ENCODE measurements at regions not wholly inside any gene's neighbourhood (a gene's known extent, or its start where the extent isn't known, plus 50 kb on each side); places are given as distances from the start of the nearest gene placed in this dataset.
"Not testable (repeated sequence)": the region's sequence is repeated elsewhere in the genome, so short reads cannot be mapped to it uniquely, and the experiment has no call there.

DNA sequence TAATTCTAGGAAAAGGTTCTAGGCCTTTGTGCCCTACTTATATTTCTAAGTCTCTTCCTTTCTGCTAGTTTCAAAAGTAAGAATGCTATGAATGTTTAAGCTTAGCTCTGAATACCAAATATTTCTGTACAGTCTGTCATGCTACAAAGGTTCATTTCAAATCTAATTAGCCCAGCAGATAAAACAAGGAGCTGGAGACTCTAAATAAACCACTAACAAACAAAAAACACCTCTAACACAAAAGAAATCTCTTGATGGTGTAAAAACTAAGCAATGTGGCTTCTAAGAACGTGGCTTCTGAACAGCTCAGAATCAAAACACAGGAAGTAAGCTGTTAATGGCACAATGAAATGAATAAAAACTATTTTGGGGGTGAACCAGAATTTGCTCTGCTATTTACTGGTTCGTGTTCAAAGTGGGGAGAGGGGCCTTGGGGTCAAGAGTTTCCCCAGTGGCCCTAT is 198.3 kb downstream of the BCAS1 start:
- no peak for DNase-seq

- DNase-seq, result no peak
These were observed 198.9 kb downstream of the BCAS1 start for GRCh38 chr20:53871541-53871940.

GRCh38 chr20:53870426-53871315 is 199.7 kb downstream of the BCAS1 start:
- DNase-seq, result no peak

GRCh38 chr20:53869466-53870258 is 200.7 kb downstream of the BCAS1 start:
- peak; percentile 46 to 63 for DNase-seq

DNA sequence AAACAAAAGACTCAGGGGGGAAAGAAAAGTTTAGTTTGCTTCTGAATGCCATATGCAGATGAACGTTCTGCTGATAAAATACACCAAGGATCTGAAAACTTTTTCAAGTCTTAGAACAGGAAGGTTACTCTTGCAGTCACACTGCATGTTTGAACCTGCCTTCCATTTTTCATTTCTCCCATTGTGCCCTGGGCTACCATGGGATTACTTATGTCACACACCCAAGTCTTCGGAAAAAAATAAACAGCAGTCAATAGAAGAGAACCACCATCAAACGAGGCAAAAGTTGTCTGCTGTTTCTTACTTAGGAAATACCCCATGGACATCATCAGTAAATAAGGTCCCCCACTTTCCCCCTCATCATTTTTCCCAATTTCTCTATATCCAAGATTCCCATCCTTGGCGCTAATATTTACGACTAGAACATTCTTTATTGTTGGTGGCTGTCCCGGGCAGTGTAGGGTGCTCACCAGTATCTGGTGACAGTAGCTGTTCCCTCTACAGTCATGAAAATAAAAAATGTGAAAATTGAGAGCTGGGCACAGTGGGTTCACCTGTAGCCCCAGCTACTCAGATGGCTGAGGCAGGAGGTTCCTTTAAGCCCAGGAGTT is 202.5 kb downstream of the BCAS1 start:
- DNase-seq, result no peak

- DNase-seq, result no peak
These were observed 203.3 kb downstream of the BCAS1 start for GRCh38 chr20:53866794-53867740.

DNA sequence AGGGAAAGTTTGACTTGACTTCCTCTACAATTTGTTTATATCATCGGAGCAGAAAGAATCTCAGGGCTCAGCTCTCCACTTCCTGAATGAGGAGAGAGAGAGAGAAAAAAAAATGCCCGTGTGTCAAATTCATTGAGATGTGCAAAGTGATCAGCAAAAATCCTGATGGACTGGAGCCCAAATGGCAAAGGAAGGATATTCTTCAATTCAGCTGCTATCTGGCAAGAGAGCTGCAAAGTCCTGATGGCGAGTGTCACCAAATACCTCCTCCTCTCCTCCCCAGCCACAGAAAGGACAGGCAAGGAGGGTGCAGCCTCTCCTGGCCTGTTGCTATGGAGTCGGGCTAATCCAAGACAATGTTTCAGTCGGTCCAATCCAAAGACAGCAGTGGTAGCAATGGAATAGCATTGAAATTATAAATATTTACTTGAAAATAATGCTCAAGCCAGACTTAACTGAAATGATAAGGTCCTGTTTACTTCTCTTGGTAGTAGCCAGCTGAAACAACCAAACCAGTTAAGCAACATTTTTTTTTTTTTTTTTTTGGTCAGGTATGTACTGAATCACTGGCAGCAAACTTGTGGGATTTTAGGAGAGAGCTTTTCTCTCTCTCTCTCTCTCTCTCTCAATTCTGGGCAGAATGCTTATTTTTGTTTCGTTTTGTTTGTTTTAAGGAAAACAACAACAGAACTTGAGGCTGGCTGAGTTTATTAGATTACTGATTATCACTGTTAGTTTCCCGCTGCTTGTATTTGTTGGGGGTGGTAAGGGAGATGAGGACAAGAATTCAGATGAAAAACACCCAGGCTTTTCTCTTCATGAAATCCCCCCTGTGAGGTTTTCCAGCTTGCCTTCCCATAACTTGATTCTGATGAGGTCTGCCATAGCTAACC is 204.2 kb downstream of the BCAS1 start:
- no peak for DNase-seq

DNA sequence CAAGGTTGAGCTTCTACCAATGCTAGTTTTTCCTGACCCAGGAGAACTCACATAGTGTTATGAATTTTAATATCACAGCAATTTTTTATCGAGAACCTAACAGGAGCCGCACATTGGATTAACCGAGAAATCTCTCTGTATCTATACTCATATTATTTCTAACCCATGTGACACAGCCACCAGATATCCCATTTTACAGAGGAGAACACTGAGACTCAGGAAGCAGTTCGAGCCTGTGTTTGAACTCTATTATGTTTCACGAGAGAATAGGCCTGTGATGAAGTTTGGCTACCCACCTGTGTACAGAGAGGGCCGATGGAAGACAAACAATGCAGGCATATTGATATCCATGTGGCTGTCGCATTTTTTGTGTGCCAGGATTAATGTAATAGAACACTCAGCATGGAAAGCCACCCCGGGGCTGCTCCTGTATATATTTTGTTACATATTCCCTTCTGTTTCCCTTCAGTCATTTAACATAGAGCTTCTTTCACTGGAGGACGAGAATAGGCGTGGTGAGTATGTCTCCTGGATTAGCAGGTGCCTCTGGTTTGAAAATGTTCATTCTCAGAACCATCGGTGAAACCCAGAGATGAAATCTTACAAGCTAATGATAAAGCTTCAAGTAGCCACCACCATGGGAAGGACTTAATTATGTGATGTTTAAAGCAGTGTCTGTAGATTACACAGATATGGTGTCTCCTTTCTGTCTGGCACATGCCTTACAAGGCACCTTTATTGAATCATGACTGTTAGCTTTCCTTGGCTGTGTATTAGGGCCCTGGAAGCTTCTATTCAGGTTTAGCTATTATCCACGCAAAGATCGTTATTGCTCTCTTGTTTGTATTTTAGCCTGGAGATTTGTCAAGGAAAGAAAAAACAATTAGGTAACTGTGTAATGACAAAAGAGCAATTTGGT is 205.4 kb downstream of the BCAS1 start:
- not testable (repeated sequence) for DNase-seq

- DNase-seq, result not testable (repeated sequence)
These were observed 206.3 kb downstream of the BCAS1 start for GRCh38 chr20:53863923-53864641.

DNA sequence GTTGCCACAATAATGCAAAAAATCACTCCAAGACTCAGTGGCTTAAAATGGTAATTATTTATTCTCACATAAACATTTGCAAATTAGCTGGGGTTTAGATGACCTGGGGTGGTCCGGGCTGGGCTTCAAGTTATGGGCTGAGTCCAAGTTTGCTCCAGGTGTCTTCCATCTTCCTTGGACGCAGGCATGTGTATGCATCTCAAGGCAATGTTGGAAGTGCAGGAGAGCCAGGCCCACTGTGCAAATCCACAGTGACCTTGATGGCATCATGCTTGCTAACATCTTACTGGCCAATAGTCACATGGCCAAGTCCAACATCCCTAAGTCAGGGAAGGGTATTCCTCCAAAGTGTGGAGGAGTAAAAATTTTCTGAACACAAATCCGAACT is 206.9 kb downstream of the BCAS1 start:
- not testable (repeated sequence) for DNase-seq

- not testable (repeated sequence) for DNase-seq
These were observed 207.4 kb downstream of the BCAS1 start for GRCh38 chr20:53863039-53863438.

GRCh38 chr20:53862490-53862889 is 207.9 kb downstream of the BCAS1 start:
- not testable (repeated sequence) for DNase-seq

GRCh38 chr20:53862136-53862397 is 208.3 kb downstream of the BCAS1 start:
- not testable (repeated sequence) for DNase-seq

DNA sequence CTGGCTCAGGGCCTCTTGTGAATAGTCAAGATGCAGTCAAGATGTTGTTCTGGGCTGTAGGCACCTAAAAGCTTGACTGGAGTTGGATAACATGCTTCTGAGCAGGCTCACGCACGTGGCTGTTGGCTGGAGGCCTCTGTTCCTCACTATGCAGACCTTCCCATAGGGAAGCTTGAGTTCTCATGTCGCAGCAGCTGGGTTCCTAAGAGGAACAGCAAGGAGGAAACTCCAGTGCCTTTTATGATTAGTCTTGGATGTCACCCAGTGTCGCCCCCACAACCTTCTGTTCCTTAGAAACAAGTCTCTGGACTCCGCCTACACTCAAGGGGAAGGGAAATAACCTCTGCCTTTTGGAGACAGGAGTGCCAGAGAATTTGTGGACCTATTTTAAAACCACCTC is 210.7 kb downstream of the BCAS1 start:
- DNase-seq, result no peak

- DNase-seq, result not testable (repeated sequence)
These were observed 211.4 kb downstream of the BCAS1 start for GRCh38 chr20:53859009-53859408.

DNA sequence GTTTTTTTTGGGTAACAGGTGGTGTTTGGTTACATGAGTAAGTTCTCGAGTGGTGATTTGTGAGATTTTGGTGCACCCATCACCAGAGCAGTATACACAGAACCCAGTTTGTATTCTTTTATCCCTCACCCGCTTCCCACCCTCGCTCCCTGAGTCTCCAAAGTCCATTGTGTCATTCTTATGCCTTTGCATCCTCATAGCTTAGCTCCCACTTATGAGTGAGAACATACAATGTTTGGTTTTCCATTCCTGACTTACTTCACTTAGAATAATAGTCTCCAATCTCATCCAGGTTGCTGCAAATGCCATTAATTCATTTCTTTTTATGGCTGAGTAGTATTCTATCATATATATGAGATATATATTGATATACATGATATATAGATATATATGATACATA is 211.9 kb downstream of the BCAS1 start:
- DNase-seq, result not testable (repeated sequence)

DNA sequence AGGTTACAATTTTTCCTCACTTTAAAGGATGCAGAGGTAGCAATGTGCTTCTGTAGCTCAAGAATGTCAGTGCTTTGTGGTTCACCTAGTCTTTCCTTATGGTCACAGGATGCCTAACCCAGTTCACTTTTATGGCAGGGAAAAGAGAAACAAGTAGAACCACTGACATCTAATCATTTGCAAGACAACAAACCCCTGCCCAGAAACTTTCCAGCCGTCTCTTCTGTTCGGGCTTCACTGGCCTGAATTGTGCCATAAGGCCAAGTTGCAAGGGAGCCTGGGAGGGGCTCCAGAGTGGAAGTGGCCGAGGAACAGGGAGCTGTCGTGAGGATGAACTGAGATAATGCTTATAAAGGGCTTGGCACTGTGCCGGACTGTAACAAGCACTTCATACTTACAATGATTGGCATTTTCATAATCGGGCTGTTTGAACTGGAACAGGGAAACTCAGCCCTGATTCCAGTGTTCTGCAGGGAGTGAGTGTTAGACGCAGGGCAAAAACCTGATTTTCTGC is 212.6 kb downstream of the BCAS1 start:
- no peak for DNase-seq

DNA sequence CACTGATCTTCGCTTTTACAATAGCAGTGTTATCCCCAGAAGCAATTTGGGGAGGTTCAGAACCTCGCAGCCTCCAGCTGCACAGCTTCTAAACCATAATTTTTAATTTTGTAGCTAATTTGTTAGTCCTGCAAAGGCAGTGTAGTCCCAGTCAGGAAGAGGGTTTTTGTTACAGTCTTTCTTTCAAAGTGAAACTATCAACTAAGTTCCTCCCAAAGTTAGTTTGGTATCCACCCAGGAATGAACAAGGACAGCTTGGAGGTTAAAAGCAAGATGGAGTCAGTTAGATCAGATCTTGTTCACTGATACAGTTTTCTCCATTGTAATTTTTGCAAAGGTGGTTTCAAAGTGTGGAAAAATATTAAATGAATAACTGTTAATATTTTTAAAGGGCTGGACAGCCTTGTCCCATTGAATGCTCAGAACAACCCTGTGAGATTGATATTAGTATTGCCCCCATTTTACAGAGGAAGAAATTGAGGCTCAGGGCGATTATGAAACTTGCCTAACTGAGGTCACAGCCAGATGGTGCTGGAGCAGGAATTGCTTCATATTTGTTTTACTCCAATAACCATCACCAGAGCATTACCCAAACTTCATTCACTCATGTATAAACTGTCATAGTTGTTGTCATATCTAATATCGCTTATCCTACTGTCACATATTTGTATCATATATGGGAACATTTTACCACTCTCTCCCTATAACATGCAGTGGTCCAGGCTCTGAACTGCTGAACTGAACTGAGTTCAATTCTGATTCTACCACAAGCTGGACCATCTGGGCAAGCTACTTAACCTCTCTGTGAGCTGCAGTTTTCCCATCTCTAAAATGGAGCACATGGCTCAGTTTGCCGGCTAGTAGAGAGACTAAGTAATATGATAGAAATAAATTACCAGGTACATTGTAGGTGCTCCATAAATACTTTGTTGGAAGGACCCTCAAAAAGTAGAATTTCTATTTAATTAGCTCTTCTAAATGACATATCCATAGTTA is 213.8 kb downstream of the BCAS1 start:
- DNase-seq, result no peak

Measured in stimulated activated CD4-positive, alpha-beta T cell treated with anti-CD3 and anti-CD28 coated beads, Interleukin-4, amount 100 ng/mL, for 4 hours (primary cell).